ENCODE measurements at regions not wholly inside any gene's neighbourhood (a gene's known extent, or its start where the extent isn't known, plus 50 kb on each side); places are given as distances from the start of the nearest gene placed in this dataset.

- no peak overlapping the region for H3K4me2 ChIP-seq (ENCODE audit: low read depth, low read length, poor library complexity, severe bottlenecking)
- H3K9ac ChIP-seq (ENCODE audit: low read depth, low read length, poor library complexity, severe bottlenecking) = no peak overlapping the region
- H3K9me3 ChIP-seq (ENCODE audit: insufficient read depth, low read depth, low read length) = peaks cover 4% of the 10 kb centered on the region; the same call in 1 of the 2 replicates
- H3F3A ChIP-seq (ENCODE audit: low read depth) = no peaks in the 10 kb centered on the region
- no peak overlapping the region for H2AFZ ChIP-seq (ENCODE audit: low read length)
- no peaks in the 10 kb centered on the region for H3K27me3 ChIP-seq (ENCODE audit: insufficient read depth, low read length, poor library complexity, severe bottlenecking)
- no peak overlapping the region for H3K4me3 ChIP-seq (ENCODE audit: low read length, poor library complexity, severe bottlenecking)
- H3K36me3 ChIP-seq (ENCODE audit: insufficient read depth, low read length) = no peaks in the 10 kb centered on the region
- no peaks in the 10 kb centered on the region for H3K9me2 ChIP-seq (replicated peaks; ENCODE audit: low read depth, low read length)
- no peak for TF ChIP-seq CTCF (conservative IDR thresholded peaks at IDR 0.05; ENCODE audit: low read length)
- no peak for TF ChIP-seq EZH2phosphoT487 (IDR thresholded peaks at IDR 0.05; ENCODE audit: borderline replicate concordance)
- no peaks in the 10 kb centered on the region for H3K79me2 ChIP-seq (ENCODE audit: insufficient read depth, low read length)
- H3K4me1 ChIP-seq (ENCODE audit: insufficient read depth, low read length, poor library complexity, severe bottlenecking) = no peaks in the 10 kb centered on the region
- H4K20me1 ChIP-seq (ENCODE audit: insufficient read depth, low read length, poor library complexity, severe bottlenecking) = no peaks in the 10 kb centered on the region
Measured at GRCh38 chr16:51399908-51400670, 249.0 kb upstream of the SALL1 start.

GRCh38 chr16:51394421-51394820 is 243.4 kb upstream of the SALL1 start:
- Histone ChIP-seq H3K9ac (ENCODE audit: low read depth, low read length, poor library complexity, severe bottlenecking) (no peak overlapping the region), H3K4me3 (ENCODE audit: low read length, poor library complexity, severe bottlenecking) (no peak overlapping the region), H4K20me1 (ENCODE audit: insufficient read depth, low read length, poor library complexity, severe bottlenecking) (no peaks in the 10 kb centered on the region), H3K4me2 (ENCODE audit: low read depth, low read length, poor library complexity, severe bottlenecking) (no peak overlapping the region), H3K4me1 (ENCODE audit: insufficient read depth, low read length, poor library complexity, severe bottlenecking) (no peaks in the 10 kb centered on the region), H3F3A (ENCODE audit: low read depth) (no peaks in the 10 kb centered on the region), H3K36me3 (ENCODE audit: insufficient read depth, low read length) (no peaks in the 10 kb centered on the region), H3K27me3 (ENCODE audit: insufficient read depth, low read length, poor library complexity, severe bottlenecking) (no peaks in the 10 kb centered on the region), H3K9me3 (ENCODE audit: insufficient read depth, low read depth, low read length) (0 out of 2 replicates have a peak, but pooled peaks cover 3% of the 10 kb centered on the region), H3K9me2 (replicated peaks; ENCODE audit: low read depth, low read length) (no peaks in the 10 kb centered on the region), H3K79me2 (ENCODE audit: insufficient read depth, low read length) (no peaks in the 10 kb centered on the region), H2AFZ (ENCODE audit: low read length) (no peak overlapping the region)
- no peak for TF ChIP-seq EZH2phosphoT487 (IDR thresholded peaks at IDR 0.05; ENCODE audit: borderline replicate concordance)
- TF ChIP-seq CTCF (conservative IDR thresholded peaks at IDR 0.05; ENCODE audit: low read length) = no peak

- TF ChIP-seq CTCF (conservative IDR thresholded peaks at IDR 0.05; ENCODE audit: low read length) = no peak
- TF ChIP-seq EZH2phosphoT487 (IDR thresholded peaks at IDR 0.05; ENCODE audit: borderline replicate concordance) = no peak
- Histone ChIP-seq H3K4me1 (ENCODE audit: insufficient read depth, low read length, poor library complexity, severe bottlenecking) (no peaks in the 10 kb centered on the region), H3F3A (ENCODE audit: low read depth) (no peaks in the 10 kb centered on the region), H3K27me3 (ENCODE audit: insufficient read depth, low read length, poor library complexity, severe bottlenecking) (no peaks in the 10 kb centered on the region), H3K9me3 (ENCODE audit: insufficient read depth, low read depth, low read length) (0 out of 2 replicates have a peak, but pooled peaks cover 3% of the 10 kb centered on the region), H3K79me2 (ENCODE audit: insufficient read depth, low read length) (no peaks in the 10 kb centered on the region), H4K20me1 (ENCODE audit: insufficient read depth, low read length, poor library complexity, severe bottlenecking) (no peaks in the 10 kb centered on the region), H3K4me3 (ENCODE audit: low read length, poor library complexity, severe bottlenecking) (no peak overlapping the region), H3K4me2 (ENCODE audit: low read depth, low read length, poor library complexity, severe bottlenecking) (no peak overlapping the region), H3K9me2 (replicated peaks; ENCODE audit: low read depth, low read length) (no peaks in the 10 kb centered on the region), H3K9ac (ENCODE audit: low read depth, low read length, poor library complexity, severe bottlenecking) (no peak overlapping the region), H2AFZ (ENCODE audit: low read length) (no peak overlapping the region), H3K36me3 (ENCODE audit: insufficient read depth, low read length) (no peaks in the 10 kb centered on the region)
Measured at GRCh38 chr16:51393381-51394005, 242.4 kb upstream of the SALL1 start.
